ENCODE measurements at regions not wholly inside any gene's neighbourhood (a gene's known extent, or its start where the extent isn't known, plus 50 kb on each side); places are given as distances from the start of the nearest gene placed in this dataset.

- no TSS peak for BruUV-seq (replicated peaks)
- Mint-ChIP-seq H3K4me1 (ENCODE audit: low read depth, unreplicated experiment) (no peaks in the 10 kb centered on the region), H3K27ac (ENCODE audit: unreplicated experiment) (no peak overlapping the region), H3K36me3 (ENCODE audit: insufficient read depth, unreplicated experiment) (no peaks in the 10 kb centered on the region), H3K4me3 (ENCODE audit: low read depth, unreplicated experiment) (no peak overlapping the region), H3K9me3 (ENCODE audit: low read depth, unreplicated experiment) (peaks cover 8% of the 10 kb centered on the region), H3K27me3 (ENCODE audit: unreplicated experiment) (no peaks in the 10 kb centered on the region)
- no peak for DNase-seq
- intact Hi-C loops (cut with micrococcal nuclease; ENCODE audit: unreplicated experiment): no loop called here
- CTCF ChIA-PET: no interaction called here
- TF ChIP-seq CTCF (IDR thresholded peaks at IDR 0.05; ENCODE audit: unreplicated experiment): no peak
Observed at GRCh38 chr4:33661636-33662035, 2582.7 kb downstream of the ARAP2 start.

- peaks cover 2% of the 10 kb centered on the region for H3K9me3 Mint-ChIP-seq (ENCODE audit: low read depth, unreplicated experiment)
- H3K4me3 Mint-ChIP-seq (ENCODE audit: low read depth, unreplicated experiment): no peak overlapping the region
- no peak for DNase-seq
- CTCF ChIA-PET: no interaction called here
- no peaks in the 10 kb centered on the region for H3K36me3 Mint-ChIP-seq (ENCODE audit: insufficient read depth, unreplicated experiment)
- no peak for TF ChIP-seq CTCF (IDR thresholded peaks at IDR 0.05; ENCODE audit: unreplicated experiment)
- intact Hi-C loops (cut with micrococcal nuclease; ENCODE audit: unreplicated experiment): no loop called here
- no peaks in the 10 kb centered on the region for H3K27me3 Mint-ChIP-seq (ENCODE audit: unreplicated experiment)
- H3K27ac Mint-ChIP-seq (ENCODE audit: unreplicated experiment): no peak overlapping the region
- no peaks in the 10 kb centered on the region for H3K4me1 Mint-ChIP-seq (ENCODE audit: low read depth, unreplicated experiment)
- no TSS peak for BruUV-seq (replicated peaks)
Observed at GRCh38 chr4:33685939-33686338, 2558.4 kb downstream of the ARAP2 start.

DNA sequence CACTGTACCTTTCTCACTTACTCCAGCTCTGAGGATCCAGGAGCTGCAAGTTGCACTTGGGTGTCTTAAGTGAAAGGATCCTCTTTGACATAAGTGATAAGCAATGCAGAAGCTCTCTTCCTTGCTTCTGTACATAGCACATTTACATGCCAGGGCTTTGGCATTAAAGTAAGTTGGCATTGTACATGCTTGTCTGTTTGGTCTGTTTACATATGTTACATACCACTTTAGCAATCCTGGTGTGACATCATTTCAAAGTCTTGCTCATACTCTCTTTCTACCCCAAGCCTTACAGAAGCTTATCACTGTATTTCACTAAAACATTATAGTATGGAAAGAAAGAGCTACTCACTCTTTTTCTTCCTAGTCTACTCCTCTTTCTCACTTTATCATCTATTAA, 2548.3 kb downstream of the ARAP2 start:
- no peak overlapping the region for H3K4me3 Mint-ChIP-seq (ENCODE audit: low read depth, unreplicated experiment)
- no peaks in the 10 kb centered on the region for H3K4me1 Mint-ChIP-seq (ENCODE audit: low read depth, unreplicated experiment)
- no peaks in the 10 kb centered on the region for H3K27me3 Mint-ChIP-seq (ENCODE audit: unreplicated experiment)
- intact Hi-C loops (cut with micrococcal nuclease; ENCODE audit: unreplicated experiment): no loop called here
- CTCF ChIA-PET: no interaction called here
- no peak for DNase-seq
- H3K9me3 Mint-ChIP-seq (ENCODE audit: low read depth, unreplicated experiment): peaks cover 7% of the 10 kb centered on the region
- H3K27ac Mint-ChIP-seq (ENCODE audit: unreplicated experiment): no peak overlapping the region
- BruUV-seq (replicated peaks): no TSS peak
- TF ChIP-seq CTCF (IDR thresholded peaks at IDR 0.05; ENCODE audit: unreplicated experiment): no peak
- no peaks in the 10 kb centered on the region for H3K36me3 Mint-ChIP-seq (ENCODE audit: insufficient read depth, unreplicated experiment)

- no TSS peak for BruUV-seq (replicated peaks)
- Mint-ChIP-seq H3K27ac (ENCODE audit: unreplicated experiment) (no peak overlapping the region), H3K4me1 (ENCODE audit: low read depth, unreplicated experiment) (no peaks in the 10 kb centered on the region), H3K27me3 (ENCODE audit: unreplicated experiment) (no peaks in the 10 kb centered on the region), H3K4me3 (ENCODE audit: low read depth, unreplicated experiment) (no peak overlapping the region), H3K36me3 (ENCODE audit: insufficient read depth, unreplicated experiment) (no peaks in the 10 kb centered on the region), H3K9me3 (ENCODE audit: low read depth, unreplicated experiment) (peaks cover 7% of the 10 kb centered on the region)
- intact Hi-C loops (cut with micrococcal nuclease; ENCODE audit: unreplicated experiment): no loop called here
- TF ChIP-seq CTCF (IDR thresholded peaks at IDR 0.05; ENCODE audit: unreplicated experiment): no peak
- CTCF ChIA-PET: no interaction called here
- DNase-seq: no peak
Observed at GRCh38 chr4:33696586-33696985, 2547.7 kb downstream of the ARAP2 start.

DNA sequence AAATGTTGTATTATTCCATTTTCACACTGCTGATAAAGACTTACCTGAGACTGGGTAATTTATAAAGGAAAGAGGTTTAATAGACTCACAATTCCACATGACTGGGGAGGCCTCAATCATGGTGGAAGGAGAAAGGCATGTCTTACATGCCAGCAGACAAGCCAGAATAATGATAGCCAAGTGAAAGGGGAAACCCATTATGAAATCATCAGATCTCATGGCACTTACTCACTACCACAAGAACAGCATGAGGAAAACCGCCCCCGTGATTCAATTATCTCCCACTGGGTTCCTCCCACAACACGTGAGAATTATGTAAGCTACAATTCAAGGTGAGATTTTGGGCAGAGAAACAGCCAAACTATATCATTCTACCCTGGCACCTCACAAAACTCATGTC, 2535.1 kb downstream of the ARAP2 start:
- no peak overlapping the region for H3K27ac Mint-ChIP-seq (ENCODE audit: unreplicated experiment)
- TF ChIP-seq CTCF (IDR thresholded peaks at IDR 0.05; ENCODE audit: unreplicated experiment): no peak
- CTCF ChIA-PET: no interaction called here
- no peaks in the 10 kb centered on the region for H3K36me3 Mint-ChIP-seq (ENCODE audit: insufficient read depth, unreplicated experiment)
- intact Hi-C loops (cut with micrococcal nuclease; ENCODE audit: unreplicated experiment): no loop called here
- H3K27me3 Mint-ChIP-seq (ENCODE audit: unreplicated experiment): no peaks in the 10 kb centered on the region
- no peak for DNase-seq
- H3K9me3 Mint-ChIP-seq (ENCODE audit: low read depth, unreplicated experiment): peaks cover 8% of the 10 kb centered on the region
- H3K4me3 Mint-ChIP-seq (ENCODE audit: low read depth, unreplicated experiment): no peak overlapping the region
- BruUV-seq (replicated peaks): no TSS peak
- no peaks in the 10 kb centered on the region for H3K4me1 Mint-ChIP-seq (ENCODE audit: low read depth, unreplicated experiment)

Data from Calu3 (cell line).